ENCODE measurements at regions not wholly inside any gene's neighbourhood (a gene's known extent, or its start where the extent isn't known, plus 50 kb on each side); places are given as distances from the start of the nearest gene placed in this dataset.

DNA sequence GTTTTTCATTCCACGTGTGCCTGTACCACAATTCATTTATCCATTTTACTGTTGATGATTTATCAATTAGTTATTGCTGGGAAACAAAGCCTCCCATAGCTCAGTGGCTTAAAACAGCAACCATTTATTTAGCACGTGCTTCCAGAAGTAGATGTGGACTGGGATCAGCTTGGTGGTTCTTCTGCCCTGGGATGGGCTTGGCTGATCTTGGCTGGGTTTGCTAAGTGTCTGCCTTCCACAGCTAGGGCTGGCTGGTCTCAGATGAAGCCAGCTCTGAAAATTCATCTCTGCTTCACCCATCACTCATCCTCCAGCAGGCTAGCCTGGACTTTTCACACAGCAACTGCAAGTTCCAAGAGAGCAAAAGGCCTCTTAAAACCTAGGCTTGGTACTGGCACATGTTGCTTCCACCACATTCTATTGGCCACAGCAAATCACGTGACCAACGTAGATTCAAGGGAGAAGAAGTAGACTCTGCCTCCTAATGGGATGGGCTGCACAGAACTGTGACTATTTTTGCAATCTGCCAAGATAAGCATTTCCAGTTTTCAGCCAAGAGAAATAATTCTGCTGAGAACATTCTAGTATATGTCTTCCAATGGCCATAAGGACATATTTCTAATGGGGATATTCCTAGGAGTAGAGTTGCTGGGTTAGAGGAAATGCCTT, 124.9 kb downstream of the MN1 start:
- no peak overlapping the region for H3K4me3 ChIP-seq (ENCODE audit: control extremely low read depth in 1 of 5, extremely low read depth in 1 of 5, insufficient read depth in 1 of 5, low read depth in 2 of 5, low read length in 4 of 5)
- intact Hi-C loops (cut with micrococcal nuclease) = no loop called here
- H3K79me2 ChIP-seq (ENCODE audit: control insufficient read depth, insufficient read depth, low read length) = no peaks in the 10 kb centered on the region
- H3K4me2 ChIP-seq (replicated peaks; ENCODE audit: low read depth, low read length, poor library complexity, severe bottlenecking) = no peak overlapping the region
- ChIA-PET POLR2A (no interaction called here), CTCF (no interaction called here)
- peaks cover 6% of the 10 kb centered on the region for H3K27me3 Mint-ChIP-seq
- no peak overlapping the region for H3K27ac Mint-ChIP-seq
- no peak overlapping the region for H3K4me3 Mint-ChIP-seq
- H3K27me3 ChIP-seq (replicated peaks in 1 of 4; ENCODE audit: control extremely low read depth in 1 of 4, control insufficient read depth in 3 of 4, insufficient read depth in 4 of 4, low read length in 3 of 4) = no peaks in the 10 kb centered on the region
- no peaks in the 10 kb centered on the region for H3K4me1 Mint-ChIP-seq
- H3K4me1 ChIP-seq (ENCODE audit: control insufficient read depth in 2 of 2, insufficient read depth in 2 of 2, low read length in 2 of 2) = no peaks in the 10 kb centered on the region
- no peaks in the 10 kb centered on the region for H3K36me3 ChIP-seq (replicated peaks in 1 of 2; ENCODE audit: control extremely low read depth in 1 of 2, control insufficient read depth in 1 of 2, extremely low read depth in 1 of 2, insufficient read depth in 2 of 2, low read length in 1 of 2)
- no peak overlapping the region for H3K27ac ChIP-seq (ENCODE audit: low read length in 2 of 2)
- DNase-seq (no peak), ATAC-seq (ENCODE audit: low read depth) (no peak)
- WGBS (ENCODE audit: insufficient coverage) = 75% methylated on average over 2 of the region's 4 CpGs
- no peak overlapping the region for H3K9ac ChIP-seq (ENCODE audit: low read length)
- no peak for TF ChIP-seq EZH2 (IDR thresholded peaks at IDR 0.05; ENCODE audit: borderline replicate concordance, insufficient read depth, low read depth, low read length, poor library complexity, severe bottlenecking)
- TF ChIP-seq, protein P1, sequence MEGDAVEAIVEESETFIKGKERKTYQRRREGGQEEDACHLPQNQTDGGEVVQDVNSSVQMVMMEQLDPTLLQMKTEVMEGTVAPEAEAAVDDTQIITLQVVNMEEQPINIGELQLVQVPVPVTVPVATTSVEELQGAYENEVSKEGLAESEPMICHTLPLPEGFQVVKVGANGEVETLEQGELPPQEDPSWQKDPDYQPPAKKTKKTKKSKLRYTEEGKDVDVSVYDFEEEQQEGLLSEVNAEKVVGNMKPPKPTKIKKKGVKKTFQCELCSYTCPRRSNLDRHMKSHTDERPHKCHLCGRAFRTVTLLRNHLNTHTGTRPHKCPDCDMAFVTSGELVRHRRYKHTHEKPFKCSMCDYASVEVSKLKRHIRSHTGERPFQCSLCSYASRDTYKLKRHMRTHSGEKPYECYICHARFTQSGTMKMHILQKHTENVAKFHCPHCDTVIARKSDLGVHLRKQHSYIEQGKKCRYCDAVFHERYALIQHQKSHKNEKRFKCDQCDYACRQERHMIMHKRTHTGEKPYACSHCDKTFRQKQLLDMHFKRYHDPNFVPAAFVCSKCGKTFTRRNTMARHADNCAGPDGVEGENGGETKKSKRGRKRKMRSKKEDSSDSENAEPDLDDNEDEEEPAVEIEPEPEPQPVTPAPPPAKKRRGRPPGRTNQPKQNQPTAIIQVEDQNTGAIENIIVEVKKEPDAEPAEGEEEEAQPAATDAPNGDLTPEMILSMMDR (IDR thresholded peaks at IDR 0.05) = no peak
- no peaks in the 10 kb centered on the region for H4K20me1 ChIP-seq (ENCODE audit: control insufficient read depth, insufficient read depth, low read length, poor library complexity, severe bottlenecking)
- no peaks in the 10 kb centered on the region for H3K9me3 ChIP-seq (ENCODE audit: control extremely low read depth in 1 of 3, control insufficient read depth in 2 of 3, insufficient read depth in 1 of 3, low read length in 2 of 3)
- no peaks in the 10 kb centered on the region for H3K9me3 Mint-ChIP-seq (ENCODE audit: insufficient read depth)
- H2AFZ ChIP-seq (ENCODE audit: insufficient read depth, low read depth, low read length, poor library complexity, severe bottlenecking) = no peak overlapping the region

DNA sequence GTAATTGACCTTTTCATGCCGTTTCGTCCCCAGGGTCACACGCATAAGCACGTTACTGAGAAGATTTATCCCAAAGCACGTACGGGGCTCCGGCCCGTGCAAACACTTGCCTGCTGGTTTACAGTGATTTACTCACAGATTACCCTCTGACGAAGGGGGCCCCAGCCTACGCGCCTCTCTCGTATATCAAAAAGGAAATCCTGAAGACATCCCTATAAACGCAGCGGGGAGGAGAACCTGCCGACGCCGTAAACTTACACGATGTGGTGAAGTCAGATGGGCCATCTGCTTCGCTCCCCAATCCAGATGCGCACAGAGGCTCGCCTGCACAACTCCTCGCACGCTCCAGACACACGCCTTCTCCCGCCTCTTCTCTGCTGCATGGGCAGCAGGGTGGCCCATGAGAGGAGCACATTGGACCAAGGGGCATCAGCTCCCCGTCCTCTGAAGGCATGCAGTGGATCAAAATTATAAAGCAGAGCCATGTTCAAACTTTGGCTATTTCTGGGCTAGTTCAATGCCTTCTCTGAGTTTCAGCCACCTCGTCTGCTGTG, 123.6 kb downstream of the MN1 start:
- Histone ChIP-seq H3K27me3 (replicated peaks in 1 of 4; ENCODE audit: control extremely low read depth in 1 of 4, control insufficient read depth in 3 of 4, insufficient read depth in 4 of 4, low read length in 3 of 4) (no peaks in the 10 kb centered on the region), H4K20me1 (ENCODE audit: control insufficient read depth, insufficient read depth, low read length, poor library complexity, severe bottlenecking) (no peaks in the 10 kb centered on the region), H3K4me2 (replicated peaks; ENCODE audit: low read depth, low read length, poor library complexity, severe bottlenecking) (no peak overlapping the region), H3K4me3 (ENCODE audit: control extremely low read depth in 1 of 5, extremely low read depth in 1 of 5, insufficient read depth in 1 of 5, low read depth in 2 of 5, low read length in 4 of 5) (no peak overlapping the region), H3K27ac (ENCODE audit: low read length in 2 of 2) (no peak overlapping the region), H3K9me3 (ENCODE audit: control extremely low read depth in 1 of 3, control insufficient read depth in 2 of 3, insufficient read depth in 1 of 3, low read length in 2 of 3) (no peaks in the 10 kb centered on the region), H3K79me2 (ENCODE audit: control insufficient read depth, insufficient read depth, low read length) (no peaks in the 10 kb centered on the region), H2AFZ (ENCODE audit: insufficient read depth, low read depth, low read length, poor library complexity, severe bottlenecking) (no peak overlapping the region), H3K9ac (ENCODE audit: low read length) (no peak overlapping the region), H3K36me3 (replicated peaks in 1 of 2; ENCODE audit: control extremely low read depth in 1 of 2, control insufficient read depth in 1 of 2, extremely low read depth in 1 of 2, insufficient read depth in 2 of 2, low read length in 1 of 2) (no peaks in the 10 kb centered on the region), H3K4me1 (ENCODE audit: control insufficient read depth in 2 of 2, insufficient read depth in 2 of 2, low read length in 2 of 2) (no peaks in the 10 kb centered on the region)
- Mint-ChIP-seq H3K9me3 (ENCODE audit: insufficient read depth) (no peaks in the 10 kb centered on the region), H3K4me1 (no peaks in the 10 kb centered on the region), H3K27ac (no peak overlapping the region), H3K4me3 (no peak overlapping the region), H3K27me3 (peaks cover 6% of the 10 kb centered on the region)
- ATAC-seq (ENCODE audit: low read depth) = no peak
- 90% methylated on average over 27 of the region's 27 CpGs for WGBS (ENCODE audit: insufficient coverage)
- intact Hi-C loops (cut with micrococcal nuclease) = no loop called here
- POLR2A ChIA-PET = no interaction called here
- TF ChIP-seq, protein P1 (IDR thresholded peaks at IDR 0.05) = no peak
- no peak for TF ChIP-seq EZH2 (IDR thresholded peaks at IDR 0.05; ENCODE audit: borderline replicate concordance, insufficient read depth, low read depth, low read length, poor library complexity, severe bottlenecking)
- CTCF ChIA-PET = no interaction called here
- DNase-seq = no peak
